HEK293T (cell line): ENCODE measurements at regions not wholly inside any gene's neighbourhood (a gene's known extent, or its start where the extent isn't known, plus 50 kb on each side); places are given as distances from the start of the nearest gene placed in this dataset.

Source experiments
- ARNT ChIP-seq: fragments of 450-650 bp; IDR thresholded peaks from 2 replicates; pipeline ENCODE4 v1.6.1; 2017; ENCODE audit warnings: mild to moderate bottlenecking
- BHLHE40 ChIP-seq: fragments of 450-650 bp; IDR thresholded peaks from 2 replicates; pipeline ENCODE4 v1.6.1; 2016; ENCODE audit warnings: mild to moderate bottlenecking, moderate library complexity, borderline replicate concordance
- FOXA1 ChIP-seq: fragments of 450-650 bp; IDR thresholded peaks from 2 replicates; pipeline ENCODE4 v1.6.1; 2016; ENCODE audit warnings: mild to moderate bottlenecking
- FOXK2 ChIP-seq: fragments of 450-650 bp; IDR thresholded peaks from 2 replicates; pipeline ENCODE4 v1.6.1; 2016; ENCODE audit warnings: mild to moderate bottlenecking
- L3MBTL2 ChIP-seq: fragments of 450-650 bp; conservative IDR thresholded peaks from 2 replicates; pipeline ENCODE4 v1.6.1; 2016; ENCODE audit warnings: mild to moderate bottlenecking
- LEF1 ChIP-seq: fragments of 450-650 bp; IDR thresholded peaks from 2 replicates; pipeline ENCODE4 v1.6.1; 2017; ENCODE audit warnings: mild to moderate bottlenecking, borderline replicate concordance
- PKNOX1 ChIP-seq: fragments of 450-650 bp; IDR thresholded peaks from 2 replicates; pipeline ENCODE4 v1.6.1; 2016
- SP1 ChIP-seq: fragments of 450-650 bp; IDR thresholded peaks from 2 replicates; pipeline ENCODE4 v1.6.1; 2017

- no peak for TF ChIP-seq ARNT
- no peak for TF ChIP-seq FOXA1
- TF ChIP-seq PKNOX1, result no peak
- no peak for TF ChIP-seq LEF1
- TF ChIP-seq FOXK2, result no peak
- TF ChIP-seq L3MBTL2, result no peak
- TF ChIP-seq BHLHE40, result no peak
- TF ChIP-seq SP1, result no peak
Measured at GRCh38 chr3:176724394-176724759, 472.9 kb downstream of the TBL1XR1 start.
